Trophoblast cell (in vitro differentiated cells and primary cell): ENCODE measurements at regions not wholly inside any gene's neighbourhood (a gene's known extent, or its start where the extent isn't known, plus 50 kb on each side); places are given as distances from the start of the nearest gene placed in this dataset.
A peak's percentile ranks its signal among the peaks of the same experiment; 100 is the strongest.

ENCODE experiments used
- DNase-seq, 2 donors: peaks; one replicate each; pipeline ENCODE4 v3.0.0-alpha.2; 2016
- H2AFZ ChIP-seq: 2 replicates; pipeline ENCODE4 v1.6.1; 2013; ENCODE audit warnings: low read length, moderate library complexity, mild to moderate bottlenecking; ENCODE audit not compliant: insufficient read depth, poor library complexity
- H2AK5ac ChIP-seq: 2 replicates; pipeline ENCODE4 v1.6.1; 2013; ENCODE audit warnings: mild to moderate bottlenecking, low read length
- H2BK120ac ChIP-seq: 2 replicates; pipeline ENCODE4 v1.6.1; 2013; ENCODE audit warnings: low read length, mild to moderate bottlenecking, moderate library complexity; ENCODE audit not compliant: insufficient read depth, poor library complexity
- H2BK12ac ChIP-seq: 2 replicates; pipeline ENCODE4 v1.6.1; 2013; ENCODE audit warnings: mild to moderate bottlenecking, low read length, moderate library complexity
- H2BK5ac ChIP-seq: 2 replicates; pipeline ENCODE4 v1.6.1; 2013; ENCODE audit warnings: low read length, low read depth, moderate library complexity, mild to moderate bottlenecking; ENCODE audit not compliant: poor library complexity
- H3K14ac ChIP-seq: 2 replicates; pipeline ENCODE4 v1.6.1; 2013; ENCODE audit warnings: mild to moderate bottlenecking, low read length
- H3K18ac ChIP-seq: 2 replicates; pipeline ENCODE4 v1.6.1; 2013; ENCODE audit warnings: mild to moderate bottlenecking, low read length
- H3K23ac ChIP-seq: 2 replicates; pipeline ENCODE4 v1.6.1; 2013; ENCODE audit warnings: low read length
- H3K27ac ChIP-seq: 2 replicates; pipeline ENCODE4 v1.5.1; 2013; ENCODE audit warnings: low read depth, mild to moderate bottlenecking, inconsistent platforms, low read length, moderate library complexity
- H3K27me3 ChIP-seq: 2 replicates; pipeline ENCODE4 v1.6.1; 2013; ENCODE audit warnings: inconsistent platforms, mild to moderate bottlenecking, low read length, moderate library complexity; ENCODE audit not compliant: insufficient read depth
- H3K36me3 ChIP-seq, 2 experiments: 1 replicate in 1 of 2; 2 replicates in 1 of 2; pipeline ENCODE4 v1.6.1; 2013; ENCODE audit warnings: low read length in 2 of 2, mild to moderate bottlenecking in 2 of 2, moderate library complexity in 1 of 2; ENCODE audit not compliant: insufficient read depth in 2 of 2, control insufficient read depth in 1 of 2
- H3K4ac ChIP-seq: 2 replicates; pipeline ENCODE4 v1.6.1; 2013; ENCODE audit warnings: low read depth, mild to moderate bottlenecking, low read length, moderate library complexity
- H3K4me1 ChIP-seq, 2 experiments: 1 replicate in 1 of 2; 2 replicates in 1 of 2; pipeline ENCODE4 v1.6.1; 2013; ENCODE audit warnings: low read length in 2 of 2, mild to moderate bottlenecking in 2 of 2, moderate library complexity in 1 of 2; ENCODE audit not compliant: insufficient read depth in 2 of 2, control insufficient read depth in 1 of 2
- H3K4me2 ChIP-seq: 2 replicates; pipeline ENCODE4 v1.6.1; 2013; ENCODE audit warnings: inconsistent platforms, mild to moderate bottlenecking, low read length, moderate library complexity
- H3K4me3 ChIP-seq: 2 replicates; pipeline ENCODE4 v1.5.1; 2013; ENCODE audit warnings: mild to moderate bottlenecking, low read depth, low read length, inconsistent platforms
- H3K79me1 ChIP-seq: one replicate; pipeline ENCODE4 v1.6.1; 2013; ENCODE audit warnings: low read length
- H3K79me2 ChIP-seq: 2 replicates; pipeline ENCODE4 v1.6.1; 2013; ENCODE audit warnings: low read length, mild to moderate bottlenecking; ENCODE audit not compliant: control insufficient read depth, insufficient read depth, poor library complexity
- H3K9ac ChIP-seq: 2 replicates; pipeline ENCODE4 v1.6.1; 2013; ENCODE audit warnings: mild to moderate bottlenecking, low read length
- H3K9me3 ChIP-seq: 2 replicates; pipeline ENCODE4 v1.6.1; 2013; ENCODE audit warnings: low read depth, mild to moderate bottlenecking, control low read depth, inconsistent platforms, low read length; ENCODE audit not compliant: insufficient read depth
- H4K12ac ChIP-seq: 2 replicates; pipeline ENCODE4 v1.6.1; 2013; ENCODE audit warnings: low read depth, mild to moderate bottlenecking, low read length, moderate library complexity
- H4K8ac ChIP-seq: 2 replicates; pipeline ENCODE4 v1.6.1; 2013; ENCODE audit warnings: low read depth, mild to moderate bottlenecking, low read length, moderate library complexity
- H4K91ac ChIP-seq: one replicate; pipeline ENCODE4 v1.6.1; 2013; ENCODE audit warnings: low read depth, mild to moderate bottlenecking, low read length, moderate library complexity
- WGBS: extraction: QIAGEN DNeasy Blood & Tissue Kit; methylation state at CpG from one replicate; pipeline ENCODE4 v1.1.7; 2013; ENCODE audit warnings: missing lambda C conversion rate; ENCODE audit not compliant: insufficient read length, insufficient coverage; ENCODE audit errors: extremely low coverage; 5-methylcytosine and 5-hydroxymethylcytosine counted together

- Histone ChIP-seq H3K9me3 (no peaks in the 10 kb centered on the region), H3K9ac (no peak overlapping the region), H3K4ac (no peak overlapping the region), H3K27me3 (no peaks in the 10 kb centered on the region), H4K91ac (no peak overlapping the region), H2AFZ (no peak overlapping the region), H3K14ac (no peak overlapping the region), H3K18ac (no peak overlapping the region), H2BK5ac (no peak overlapping the region), H3K23ac (peak overlapping the region; percentile 34), H3K27ac (no peak overlapping the region), H2AK5ac (no peak overlapping the region), H2BK120ac (no peak overlapping the region), H2BK12ac (no peak overlapping the region), H4K12ac (no peak overlapping the region), H3K36me3 (no peaks in the 10 kb centered on the region), H3K4me3 (no peak overlapping the region), H3K4me1 (peaks cover 5 to 6% of the 10 kb centered on the region in 2 experiments), H3K4me2 (no peak overlapping the region), H3K79me2 (no peaks in the 10 kb centered on the region), H4K8ac (no peak overlapping the region), H3K79me1 (peaks cover 3% of the 10 kb centered on the region)
- no peak for DNase-seq
- WGBS, result no CpG with 5 or more reads among the region's 2 CpGs
Measured at GRCh38 chr3:157782236-157782635, 279.0 kb upstream of the VEPH1 start.

GRCh38 chr3:157776861-157777260 lies 273.6 kb upstream of the VEPH1 start:
- Histone ChIP-seq H3K79me2 (no peaks in the 10 kb centered on the region), H4K8ac (no peak overlapping the region), H3K4me3 (no peak overlapping the region), H2AK5ac (no peak overlapping the region), H4K91ac (no peak overlapping the region), H3K9me3 (no peaks in the 10 kb centered on the region), H2AFZ (no peak overlapping the region), H2BK12ac (no peak overlapping the region), H3K36me3 (no peaks in the 10 kb centered on the region), H3K23ac (no peak overlapping the region), H2BK5ac (no peak overlapping the region), H3K4ac (no peak overlapping the region), H3K79me1 (no peaks in the 10 kb centered on the region), H2BK120ac (no peak overlapping the region), H3K14ac (no peak overlapping the region), H3K4me1 (no peaks in the 10 kb centered on the region), H3K9ac (no peak overlapping the region), H3K18ac (no peak overlapping the region), H3K4me2 (no peak overlapping the region), H3K27ac (no peak overlapping the region), H3K27me3 (no peaks in the 10 kb centered on the region), H4K12ac (no peak overlapping the region)
- WGBS, result no CpG with 5 or more reads among the region's 2 CpGs
- DNase-seq, result no peak

- H3K36me3 ChIP-seq, result no peaks in the 10 kb centered on the region
Measured at GRCh38 chr3:157775446-157775845, 272.2 kb upstream of the VEPH1 start.

GRCh38 chr3:157769378-157769777 lies 266.2 kb upstream of the VEPH1 start:
- Histone ChIP-seq H3K79me2 (no peaks in the 10 kb centered on the region), H3K4ac (no peak overlapping the region), H3K9ac (no peak overlapping the region), H2BK12ac (no peak overlapping the region), H3K79me1 (no peaks in the 10 kb centered on the region), H3K23ac (no peak overlapping the region), H2AFZ (no peak overlapping the region), H4K12ac (no peak overlapping the region), H2BK120ac (no peak overlapping the region), H3K18ac (no peak overlapping the region), H2AK5ac (no peak overlapping the region), H3K4me3 (no peak overlapping the region), H3K9me3 (peaks cover 1% of the 10 kb centered on the region), H3K27me3 (no peaks in the 10 kb centered on the region), H4K8ac (no peak overlapping the region), H4K91ac (no peak overlapping the region), H2BK5ac (no peak overlapping the region), H3K14ac (no peak overlapping the region), H3K4me1 (no peaks in the 10 kb centered on the region), H3K27ac (no peak overlapping the region), H3K4me2 (no peak overlapping the region), H3K36me3 (no peaks in the 10 kb centered on the region)
- no peak for DNase-seq
- no CpG with 5 or more reads among the region's 1 CpG for WGBS

More at GRCh38 chr3:157775446-157775845, 272.2 kb upstream of the VEPH1 start:
- Histone ChIP-seq H3K79me1 (no peaks in the 10 kb centered on the region), H3K27me3 (no peaks in the 10 kb centered on the region), H2AFZ (no peak overlapping the region), H3K4ac (no peak overlapping the region), H3K27ac (no peak overlapping the region), H3K4me1 (no peaks in the 10 kb centered on the region), H3K9me3 (no peaks in the 10 kb centered on the region), H3K18ac (no peak overlapping the region), H2AK5ac (no peak overlapping the region), H2BK120ac (no peak overlapping the region), H3K9ac (no peak overlapping the region), H2BK5ac (no peak overlapping the region), H4K91ac (no peak overlapping the region), H3K23ac (no peak overlapping the region), H4K8ac (no peak overlapping the region), H3K4me2 (no peak overlapping the region), H3K14ac (no peak overlapping the region), H3K4me3 (no peak overlapping the region), H3K79me2 (no peaks in the 10 kb centered on the region), H2BK12ac (no peak overlapping the region), H4K12ac (no peak overlapping the region)
- DNase-seq, result no peak
